ENCODE measurements at regions not wholly inside any gene's neighbourhood (a gene's known extent, or its start where the extent isn't known, plus 50 kb on each side); places are given as distances from the start of the nearest gene placed in this dataset.
"Not testable (repeated sequence)": the region's sequence is repeated elsewhere in the genome, so short reads cannot be mapped to it uniquely, and the experiment has no call there.

- no peak for DNase-seq
Observed at GRCh38 chrX:121876305-121876704, 828.9 kb downstream of the GLUD2 start.

GRCh38 chrX:121877337-121877736 lies 829.9 kb downstream of the GLUD2 start:
- DNase-seq, result not testable (repeated sequence)

GRCh38 chrX:121886557-121886956 lies 839.1 kb downstream of the GLUD2 start:
- no peak for DNase-seq

GRCh38 chrX:121894756-121895155 lies 847.3 kb downstream of the GLUD2 start:
- DNase-seq, result no peak

GRCh38 chrX:121902463-121902862 lies 855.1 kb downstream of the GLUD2 start:
- DNase-seq, result no peak

- no peak for DNase-seq
Observed at GRCh38 chrX:121903961-121904360, 856.6 kb downstream of the GLUD2 start.

GRCh38 chrX:121921258-121921657 lies 873.8 kb downstream of the GLUD2 start:
- no peak for DNase-seq

GRCh38 chrX:121931567-121931966 lies 884.2 kb downstream of the GLUD2 start:
- no peak for DNase-seq

GRCh38 chrX:121932688-121933087 lies 885.3 kb downstream of the GLUD2 start:
- DNase-seq, result no peak

- DNase-seq, result no peak
Observed at GRCh38 chrX:121949041-121949760, 901.8 kb downstream of the GLUD2 start.

GRCh38 chrX:121958886-121959285 lies 911.5 kb downstream of the GLUD2 start:
- DNase-seq, result peak; percentile 21

- DNase-seq, result no peak
Observed at GRCh38 chrX:121975671-121976070, 928.3 kb downstream of the GLUD2 start.

- DNase-seq, result no peak
Observed at GRCh38 chrX:121987163-121987562, 939.8 kb downstream of the GLUD2 start.

- no peak for DNase-seq
Observed at GRCh38 chrX:121987835-121988234, 940.4 kb downstream of the GLUD2 start.

GRCh38 chrX:122004127-122004526 lies 956.7 kb downstream of the GLUD2 start:
- no peak for DNase-seq

- no peak for DNase-seq
Observed at GRCh38 chrX:122026665-122027064, 979.3 kb downstream of the GLUD2 start.

GRCh38 chrX:122046226-122046625 lies 998.8 kb downstream of the GLUD2 start:
- no peak for DNase-seq

GRCh38 chrX:122046815-122047214 lies 999.4 kb downstream of the GLUD2 start:
- DNase-seq, result no peak

GRCh38 chrX:122047261-122047660 lies 999.9 kb downstream of the GLUD2 start:
- DNase-seq, result no peak

- DNase-seq, result no peak
Observed at GRCh38 chrX:122055460-122055859, 1008.0 kb downstream of the GLUD2 start.

GRCh38 chrX:122055979-122056715 lies 1008.7 kb downstream of the GLUD2 start:
- DNase-seq, result no peak

- no peak for DNase-seq
Observed at GRCh38 chrX:122076241-122076640, 1028.8 kb downstream of the GLUD2 start.

- DNase-seq, result no peak
Observed at GRCh38 chrX:122078079-122078478, 1030.7 kb downstream of the GLUD2 start.

- no peak for DNase-seq
Observed at GRCh38 chrX:122087341-122087740, 1039.9 kb downstream of the GLUD2 start.

GRCh38 chrX:122091571-122091970 lies 1044.2 kb downstream of the GLUD2 start:
- DNase-seq, result no peak
